ENCODE measurements at regions not wholly inside any gene's neighbourhood (a gene's known extent, or its start where the extent isn't known, plus 50 kb on each side); places are given as distances from the start of the nearest gene placed in this dataset.
"Not testable (repeated sequence)": the region's sequence is repeated elsewhere in the genome, so short reads cannot be mapped to it uniquely, and the experiment has no call there.

- no peak overlapping the region for H3K4me3 ChIP-seq (replicated peaks; ENCODE audit: low read depth, low read length)
- TF ChIP-seq, protein P1, sequence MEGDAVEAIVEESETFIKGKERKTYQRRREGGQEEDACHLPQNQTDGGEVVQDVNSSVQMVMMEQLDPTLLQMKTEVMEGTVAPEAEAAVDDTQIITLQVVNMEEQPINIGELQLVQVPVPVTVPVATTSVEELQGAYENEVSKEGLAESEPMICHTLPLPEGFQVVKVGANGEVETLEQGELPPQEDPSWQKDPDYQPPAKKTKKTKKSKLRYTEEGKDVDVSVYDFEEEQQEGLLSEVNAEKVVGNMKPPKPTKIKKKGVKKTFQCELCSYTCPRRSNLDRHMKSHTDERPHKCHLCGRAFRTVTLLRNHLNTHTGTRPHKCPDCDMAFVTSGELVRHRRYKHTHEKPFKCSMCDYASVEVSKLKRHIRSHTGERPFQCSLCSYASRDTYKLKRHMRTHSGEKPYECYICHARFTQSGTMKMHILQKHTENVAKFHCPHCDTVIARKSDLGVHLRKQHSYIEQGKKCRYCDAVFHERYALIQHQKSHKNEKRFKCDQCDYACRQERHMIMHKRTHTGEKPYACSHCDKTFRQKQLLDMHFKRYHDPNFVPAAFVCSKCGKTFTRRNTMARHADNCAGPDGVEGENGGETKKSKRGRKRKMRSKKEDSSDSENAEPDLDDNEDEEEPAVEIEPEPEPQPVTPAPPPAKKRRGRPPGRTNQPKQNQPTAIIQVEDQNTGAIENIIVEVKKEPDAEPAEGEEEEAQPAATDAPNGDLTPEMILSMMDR (IDR thresholded peaks at IDR 0.05; ENCODE audit: low read depth, low read length, missing control alignments) = no peak
- DNase-seq (ENCODE audit: extremely low read depth, low read depth) = no peak
These were observed 163.4 kb downstream of the HHIPL2 start for GRCh38 chr1:222384531-222384930.

DNA sequence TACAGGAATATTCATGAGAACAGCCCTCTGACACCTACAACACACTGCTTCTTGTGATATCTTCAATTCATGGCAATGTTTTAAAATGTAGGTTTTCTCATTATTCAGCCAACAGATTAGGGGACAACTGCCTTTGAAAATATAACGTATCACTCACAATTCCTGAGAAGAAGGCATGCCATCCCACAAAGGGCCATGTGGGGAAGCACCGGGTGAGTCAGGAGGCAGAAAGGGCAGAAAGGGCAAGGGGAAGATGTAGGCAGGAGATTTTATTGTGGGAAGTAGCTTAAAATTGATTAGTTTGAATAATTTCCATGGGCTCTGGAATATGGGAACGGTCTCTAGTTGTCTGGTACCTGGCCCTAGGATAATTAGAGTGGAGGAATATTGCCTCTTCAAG lies 165.7 kb downstream of the HHIPL2 start:
- H3K4me3 ChIP-seq (replicated peaks; ENCODE audit: low read depth, low read length) = no peak overlapping the region
- TF ChIP-seq, protein P1 (IDR thresholded peaks at IDR 0.05; ENCODE audit: low read depth, low read length, missing control alignments) = no peak
- no peak for DNase-seq (ENCODE audit: extremely low read depth, low read depth)

GRCh38 chr1:222377428-222378088 lies 170.3 kb downstream of the HHIPL2 start:
- DNase-seq (ENCODE audit: extremely low read depth, low read depth) = no peak
- H3K4me3 ChIP-seq (replicated peaks; ENCODE audit: low read depth, low read length) = no peak overlapping the region
- TF ChIP-seq, protein P1 (IDR thresholded peaks at IDR 0.05; ENCODE audit: low read depth, low read length, missing control alignments) = no peak

DNA sequence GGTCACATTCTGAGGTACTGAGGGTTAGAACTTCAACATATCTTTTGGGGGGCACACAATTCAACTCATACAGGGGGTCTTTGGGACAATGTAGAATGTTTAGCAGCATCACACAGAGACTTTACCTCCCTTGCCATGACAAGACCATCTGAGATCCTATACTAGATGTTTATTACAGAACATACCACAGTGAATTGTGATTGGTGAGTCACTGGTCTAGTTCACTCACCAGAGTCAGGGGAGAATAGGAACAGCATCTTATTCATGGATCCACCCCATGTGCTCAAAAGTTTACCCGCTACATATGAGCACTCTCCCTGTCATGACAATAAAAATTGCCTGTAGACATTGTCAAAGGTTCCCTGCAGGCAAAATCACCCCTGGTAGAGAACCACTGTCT lies 171.1 kb downstream of the HHIPL2 start:
- H3K4me3 ChIP-seq (replicated peaks; ENCODE audit: low read depth, low read length); DNase-seq (ENCODE audit: extremely low read depth, low read depth): not testable (repeated sequence)

DNA sequence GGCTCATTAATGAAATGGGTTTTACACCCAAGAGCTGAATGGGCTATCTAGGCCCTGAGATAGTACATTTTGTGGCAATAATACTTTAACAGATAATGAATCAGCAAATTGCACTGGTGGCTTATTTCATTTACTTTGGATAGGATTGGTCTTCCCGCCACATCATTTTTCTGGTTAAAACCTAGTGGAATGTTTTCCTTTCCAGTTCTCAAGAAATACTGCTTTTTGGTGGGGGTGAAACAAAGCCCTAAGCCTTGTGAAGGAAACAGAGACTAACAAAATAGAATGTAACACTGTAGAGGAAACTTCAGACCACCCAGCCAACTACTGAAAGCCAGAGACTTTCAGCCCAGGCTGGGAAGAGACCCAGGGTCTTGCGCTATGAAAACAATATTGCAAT lies 172.2 kb downstream of the HHIPL2 start:
- TF ChIP-seq, protein P1 (IDR thresholded peaks at IDR 0.05; ENCODE audit: low read depth, low read length, missing control alignments) = no peak
- no peak for DNase-seq (ENCODE audit: extremely low read depth, low read depth)
- no peak overlapping the region for H3K4me3 ChIP-seq (replicated peaks; ENCODE audit: low read depth, low read length)

DNA sequence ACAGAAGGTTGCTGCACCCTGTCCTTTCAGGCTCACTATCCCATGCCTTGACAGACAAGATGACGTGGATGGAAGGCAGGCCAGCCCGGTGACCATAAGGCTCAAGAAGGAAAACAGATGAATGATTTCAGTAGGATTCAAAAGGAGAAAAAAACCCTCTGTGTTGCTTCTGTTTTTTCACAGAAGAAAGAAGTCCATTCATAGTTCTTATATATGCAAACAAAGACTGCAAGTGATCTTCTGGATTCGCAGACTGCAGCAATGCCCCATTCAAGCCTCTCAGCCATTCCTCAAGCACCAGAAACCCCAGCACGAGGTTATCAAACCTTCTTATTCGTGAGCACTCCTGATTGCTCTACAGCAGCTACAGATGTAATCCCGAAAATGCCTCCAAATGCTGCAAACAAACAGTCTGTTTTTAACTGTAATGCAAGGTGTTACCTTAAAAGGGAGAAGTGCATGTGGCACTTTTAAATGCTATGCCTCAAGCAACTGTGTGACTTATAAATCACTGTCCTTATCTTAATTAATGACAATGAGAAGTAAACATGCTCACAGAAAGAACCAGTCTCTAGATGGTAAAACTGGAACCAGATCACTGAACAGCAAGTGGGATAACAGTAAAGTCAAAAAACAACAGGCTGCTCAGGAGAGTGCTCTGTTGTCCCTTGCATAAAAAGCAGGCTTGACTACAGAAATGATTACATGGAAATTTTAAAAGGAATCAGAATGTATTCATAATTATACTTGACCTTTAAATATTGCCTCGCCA lies 173.9 kb downstream of the HHIPL2 start:
- TF ChIP-seq, protein P1 (IDR thresholded peaks at IDR 0.05; ENCODE audit: low read depth, low read length, missing control alignments) = no peak
- no peak for DNase-seq (ENCODE audit: extremely low read depth, low read depth)
- no peak overlapping the region for H3K4me3 ChIP-seq (replicated peaks; ENCODE audit: low read depth, low read length)

DNA sequence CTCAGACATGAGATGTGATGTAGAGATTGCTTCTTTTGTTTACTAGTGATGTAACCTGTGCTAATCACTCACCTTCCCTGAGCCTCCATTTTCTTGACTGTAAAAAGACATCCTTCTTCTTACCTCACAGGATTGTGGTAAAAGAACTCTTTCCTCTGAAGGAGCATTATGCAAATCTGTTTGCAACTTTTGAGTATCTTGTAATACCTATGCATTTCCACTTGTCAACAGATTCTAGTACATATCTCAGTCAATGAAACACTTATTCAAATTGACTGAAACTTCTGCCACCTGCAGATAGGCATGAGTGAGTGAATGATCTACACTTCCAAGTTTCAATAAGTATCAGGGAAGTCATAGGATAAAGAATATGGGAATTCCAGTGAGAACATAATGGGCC lies 174.7 kb downstream of the HHIPL2 start:
- TF ChIP-seq, protein P1 (IDR thresholded peaks at IDR 0.05; ENCODE audit: low read depth, low read length, missing control alignments) = no peak
- no peak for DNase-seq (ENCODE audit: extremely low read depth, low read depth)
- H3K4me3 ChIP-seq (replicated peaks; ENCODE audit: low read depth, low read length) = no peak overlapping the region

All from HFF-Myc (cell line).